ENCODE measurements at regions not wholly inside any gene's neighbourhood (a gene's known extent, or its start where the extent isn't known, plus 50 kb on each side); places are given as distances from the start of the nearest gene placed in this dataset.

DNA sequence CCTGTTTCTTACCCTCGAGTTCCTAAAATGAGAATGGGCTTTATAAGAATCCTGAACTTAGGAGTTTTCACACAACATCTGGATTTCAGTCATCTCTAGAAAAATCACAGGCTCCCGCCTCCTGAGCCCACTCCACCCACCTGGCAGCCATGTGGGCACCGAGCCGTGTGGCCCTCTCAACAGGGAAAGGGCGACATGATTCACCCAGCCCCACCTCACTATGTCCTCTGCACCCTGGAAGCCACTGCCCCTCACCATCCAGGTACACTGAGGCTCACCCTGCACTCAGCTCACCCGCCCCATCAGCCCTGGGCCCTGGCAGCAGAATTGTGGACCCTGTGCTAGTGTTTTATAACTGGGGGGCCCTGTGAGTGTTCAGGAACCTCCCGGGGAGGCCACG is 101.5 kb downstream of the SHANK2 start:
- TF ChIP-seq, protein P1, sequence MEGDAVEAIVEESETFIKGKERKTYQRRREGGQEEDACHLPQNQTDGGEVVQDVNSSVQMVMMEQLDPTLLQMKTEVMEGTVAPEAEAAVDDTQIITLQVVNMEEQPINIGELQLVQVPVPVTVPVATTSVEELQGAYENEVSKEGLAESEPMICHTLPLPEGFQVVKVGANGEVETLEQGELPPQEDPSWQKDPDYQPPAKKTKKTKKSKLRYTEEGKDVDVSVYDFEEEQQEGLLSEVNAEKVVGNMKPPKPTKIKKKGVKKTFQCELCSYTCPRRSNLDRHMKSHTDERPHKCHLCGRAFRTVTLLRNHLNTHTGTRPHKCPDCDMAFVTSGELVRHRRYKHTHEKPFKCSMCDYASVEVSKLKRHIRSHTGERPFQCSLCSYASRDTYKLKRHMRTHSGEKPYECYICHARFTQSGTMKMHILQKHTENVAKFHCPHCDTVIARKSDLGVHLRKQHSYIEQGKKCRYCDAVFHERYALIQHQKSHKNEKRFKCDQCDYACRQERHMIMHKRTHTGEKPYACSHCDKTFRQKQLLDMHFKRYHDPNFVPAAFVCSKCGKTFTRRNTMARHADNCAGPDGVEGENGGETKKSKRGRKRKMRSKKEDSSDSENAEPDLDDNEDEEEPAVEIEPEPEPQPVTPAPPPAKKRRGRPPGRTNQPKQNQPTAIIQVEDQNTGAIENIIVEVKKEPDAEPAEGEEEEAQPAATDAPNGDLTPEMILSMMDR (IDR thresholded peaks at IDR 0.05; ENCODE audit: low read depth, low read length): no peak
- no peak for TF ChIP-seq POLR2A (IDR thresholded peaks at IDR 0.05; ENCODE audit: extremely low read depth, insufficient read length)

Data from NB4 (cell line).